Left renal cortex interstitium (tissue), 4 donors: ENCODE measurements at regions not wholly inside any gene's neighbourhood (a gene's known extent, or its start where the extent isn't known, plus 50 kb on each side); places are given as distances from the start of the nearest gene placed in this dataset.
A peak's percentile ranks its signal among the peaks of the same experiment; 100 is the strongest.
"Not testable (repeated sequence)": the region's sequence is repeated elsewhere in the genome, so short reads cannot be mapped to it uniquely, and the experiment has no call there.

Source experiments
- DNase-seq, 4 donors: peaks; one replicate each; pipeline ENCODE4 v3.0.0-alpha.2; 2013; ENCODE audit warnings: low read depth in 4 of 4, low spot score in 2 of 4, missing footprints in 1 of 4

DNA sequence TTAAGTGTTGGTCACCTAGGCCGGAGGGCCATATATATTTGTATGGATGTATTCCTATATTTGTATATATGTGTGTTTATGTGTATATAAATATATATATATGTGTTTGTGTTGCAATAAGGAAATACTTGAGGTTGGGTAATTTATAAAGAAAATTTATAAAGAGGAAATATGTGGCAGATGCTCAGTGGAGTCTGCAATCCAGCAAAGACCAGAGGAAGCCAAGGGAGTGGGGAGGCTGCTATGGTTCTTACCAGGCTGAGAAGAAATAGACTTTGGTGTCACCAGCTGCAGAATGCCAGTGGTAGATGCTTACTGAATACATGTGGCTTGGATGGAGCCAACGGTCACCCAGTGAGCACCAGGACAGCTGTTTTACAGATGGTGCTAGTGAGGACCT is 97.4 kb upstream of the ELOVL5 start:
- no peak for DNase-seq

GRCh38 chr6:53441761-53442160 is 93.0 kb upstream of the ELOVL5 start:
- no peak for DNase-seq

DNA sequence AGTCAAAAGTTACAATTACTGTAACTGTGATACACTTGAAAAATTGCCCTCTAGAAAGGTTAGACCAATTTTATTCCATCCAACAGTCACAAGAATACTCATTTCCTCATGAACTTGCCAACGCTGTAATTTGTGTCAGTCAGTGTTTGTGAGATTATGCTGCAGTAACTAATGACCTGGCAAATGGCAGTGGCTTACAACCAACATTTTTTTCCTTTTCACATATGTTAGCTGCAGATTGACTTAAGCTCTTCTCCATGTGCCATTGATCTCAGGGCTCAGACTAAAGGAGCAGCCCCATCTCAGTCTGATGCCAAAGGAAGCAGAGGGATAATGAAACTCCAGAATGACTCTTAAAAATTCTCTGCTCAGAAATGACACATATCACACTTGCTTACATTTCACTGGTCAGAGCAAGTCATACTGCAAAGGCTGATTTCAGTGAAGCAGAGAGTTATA is 92.3 kb upstream of the ELOVL5 start:
- DNase-seq = no peak

GRCh38 chr6:53440336-53440945 is 91.7 kb upstream of the ELOVL5 start:
- no peak for DNase-seq

- DNase-seq = no peak
Observed at GRCh38 chr6:53439556-53439955, 90.8 kb upstream of the ELOVL5 start.

DNA sequence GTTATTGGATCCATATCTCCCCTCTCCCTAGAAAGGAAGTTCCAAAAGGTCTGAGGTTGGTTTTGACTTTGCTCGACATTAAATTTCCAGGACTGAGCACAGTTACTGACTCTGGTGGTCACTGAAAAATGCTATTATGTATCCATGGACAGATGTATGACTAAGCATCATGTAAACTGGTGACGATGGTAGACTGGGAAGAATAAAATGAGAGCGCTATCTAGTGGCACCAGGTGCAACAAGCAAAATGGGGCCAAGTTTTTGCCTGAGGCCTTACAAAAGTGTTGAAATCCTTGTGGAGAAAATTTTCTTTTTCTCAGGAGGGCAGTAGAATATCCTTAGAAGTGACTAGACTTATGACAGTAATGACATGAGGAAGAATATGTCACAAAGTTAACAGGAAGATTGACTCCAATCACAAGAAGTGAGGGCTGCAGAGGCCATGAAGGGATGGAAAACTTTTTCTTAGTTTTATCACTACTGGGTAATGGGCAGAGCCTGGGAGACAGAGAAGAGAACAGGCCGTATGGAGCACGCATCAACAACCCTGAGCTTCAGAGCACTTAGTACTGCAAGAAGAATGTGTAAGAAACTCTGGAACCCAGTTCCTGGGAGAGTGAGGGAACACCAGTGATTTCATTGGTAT is 88.9 kb upstream of the ELOVL5 start:
- peak in 1 of 4 donors; percentile 29 for DNase-seq

DNA sequence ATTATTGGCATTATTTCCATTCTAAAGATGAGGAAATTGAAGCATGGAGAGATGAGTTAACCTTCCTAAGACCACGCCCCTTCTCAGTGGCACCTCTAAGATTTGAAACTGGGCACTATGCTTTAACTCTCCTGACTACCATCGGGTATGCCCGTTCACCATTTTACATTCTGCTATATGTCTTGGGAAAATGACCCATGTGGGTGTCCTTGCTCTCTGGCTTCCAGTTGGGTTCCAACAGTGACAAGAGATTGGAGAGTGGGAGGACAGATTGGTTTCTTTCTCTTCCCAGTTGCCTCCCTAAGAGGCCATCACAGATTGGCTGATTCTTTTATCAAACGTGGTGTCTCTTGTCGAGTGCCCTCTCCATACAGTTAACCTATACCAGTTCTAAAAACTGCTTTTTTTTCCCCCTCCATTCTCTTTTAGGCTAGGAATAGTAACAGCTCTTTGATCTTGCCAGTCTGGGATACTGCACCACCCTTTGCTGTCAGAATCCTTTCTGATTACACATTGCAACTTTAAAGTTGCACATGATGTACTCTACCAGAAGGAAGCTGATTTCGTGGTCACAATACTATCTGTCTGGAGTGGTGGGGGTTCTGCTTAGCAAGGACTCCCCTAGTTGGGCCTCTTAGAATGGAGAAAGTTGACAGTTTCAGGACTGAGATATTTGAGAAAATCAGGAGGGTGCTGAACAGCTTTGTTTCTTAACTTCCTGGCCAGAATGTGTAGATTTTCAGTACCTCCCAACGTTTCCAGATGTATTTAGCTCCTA is 88.0 kb upstream of the ELOVL5 start:
- no peak for DNase-seq

GRCh38 chr6:53433951-53434285 is 85.2 kb upstream of the ELOVL5 start:
- DNase-seq = no peak

- DNase-seq = no peak
Observed at GRCh38 chr6:53433261-53433950, 84.7 kb upstream of the ELOVL5 start.

DNA sequence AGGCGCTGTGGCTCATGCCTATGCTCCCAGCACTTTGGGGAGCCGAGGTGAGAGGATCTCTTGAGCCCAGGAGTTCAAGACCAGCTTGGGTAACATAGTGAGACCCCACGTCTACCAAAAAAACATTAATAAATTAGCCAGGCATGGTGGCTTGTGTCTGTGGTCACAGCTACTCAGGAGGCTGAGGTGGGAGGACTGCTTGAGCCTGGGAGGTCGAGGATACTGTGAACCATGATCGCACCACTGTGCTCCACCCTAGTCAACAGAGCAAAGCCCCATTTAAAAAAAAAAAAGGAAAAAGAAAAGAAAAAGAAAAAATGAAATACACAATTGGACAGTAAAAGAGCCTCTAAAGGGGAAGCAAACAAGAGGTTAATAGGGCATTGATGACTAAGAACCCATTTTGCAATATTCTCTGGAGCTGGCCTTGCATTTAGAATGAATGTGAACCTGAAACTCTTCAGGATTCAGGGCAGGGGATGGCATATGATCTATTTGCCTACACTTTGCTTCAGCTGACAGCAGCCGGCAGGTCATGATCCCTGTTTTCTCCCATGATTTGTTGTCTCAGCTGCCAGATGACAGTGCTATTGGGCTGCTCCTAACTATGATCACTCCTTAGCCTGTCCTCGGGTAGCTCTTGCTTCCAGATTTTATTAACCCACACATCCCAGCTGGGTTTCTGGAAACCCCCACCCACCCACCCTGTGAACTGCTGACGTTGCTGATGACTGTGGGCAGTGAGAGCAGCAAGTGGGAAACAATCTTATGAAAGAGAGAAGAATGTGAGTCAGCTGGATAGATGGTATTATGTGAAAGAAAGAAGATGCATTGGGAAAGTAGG is 83.8 kb upstream of the ELOVL5 start:
- peak in 1 of 4 donors; percentile 28 for DNase-seq

GRCh38 chr6:53431704-53432103 is 83.0 kb upstream of the ELOVL5 start:
- DNase-seq = no peak

DNA sequence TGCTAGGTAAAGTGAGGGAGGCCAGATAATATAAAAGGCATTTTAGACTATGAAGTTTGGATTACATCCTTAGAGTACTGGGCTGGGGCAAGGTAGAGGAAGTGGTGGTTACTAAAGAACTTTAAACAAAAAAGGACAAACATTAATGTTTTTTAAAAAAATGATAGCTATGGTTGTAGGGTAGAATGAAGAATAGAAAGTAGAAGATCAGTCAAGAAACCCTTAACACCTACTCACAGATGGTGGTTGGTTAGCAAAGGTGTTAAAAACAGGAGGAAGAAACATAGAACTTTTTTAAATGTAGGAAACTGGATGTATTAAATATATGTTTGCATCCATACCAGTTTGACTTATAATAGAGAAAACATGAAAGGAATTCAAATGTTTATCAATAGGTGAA is 80.7 kb upstream of the ELOVL5 start:
- DNase-seq = no peak

- no peak for DNase-seq
Observed at GRCh38 chr6:53428886-53429285, 80.1 kb upstream of the ELOVL5 start.

GRCh38 chr6:53426667-53427270 is 78.0 kb upstream of the ELOVL5 start:
- DNase-seq = no peak

GRCh38 chr6:53426117-53426516 is 77.4 kb upstream of the ELOVL5 start:
- DNase-seq = no peak

- no peak for DNase-seq
Observed at GRCh38 chr6:53424976-53425718, 76.4 kb upstream of the ELOVL5 start.

DNA sequence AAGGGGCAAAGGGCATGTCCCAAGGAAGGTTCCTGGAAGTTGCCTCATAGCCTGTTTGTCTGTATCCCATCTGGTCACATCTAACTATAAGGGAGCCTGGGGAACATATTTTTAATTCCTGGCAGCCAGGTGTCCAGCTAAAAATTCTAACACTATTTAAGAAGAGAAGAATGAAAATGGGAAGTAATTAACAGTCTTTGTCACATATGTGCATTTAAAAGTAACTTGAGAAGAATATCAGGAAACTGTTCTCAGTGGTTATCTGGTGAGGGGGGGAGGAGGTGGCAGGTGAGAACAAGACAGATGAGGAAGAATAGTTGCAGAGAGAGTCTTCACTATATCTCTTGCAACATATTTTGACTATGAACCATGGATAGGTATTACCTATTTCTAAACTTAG is 75.5 kb upstream of the ELOVL5 start:
- DNase-seq = no peak

DNA sequence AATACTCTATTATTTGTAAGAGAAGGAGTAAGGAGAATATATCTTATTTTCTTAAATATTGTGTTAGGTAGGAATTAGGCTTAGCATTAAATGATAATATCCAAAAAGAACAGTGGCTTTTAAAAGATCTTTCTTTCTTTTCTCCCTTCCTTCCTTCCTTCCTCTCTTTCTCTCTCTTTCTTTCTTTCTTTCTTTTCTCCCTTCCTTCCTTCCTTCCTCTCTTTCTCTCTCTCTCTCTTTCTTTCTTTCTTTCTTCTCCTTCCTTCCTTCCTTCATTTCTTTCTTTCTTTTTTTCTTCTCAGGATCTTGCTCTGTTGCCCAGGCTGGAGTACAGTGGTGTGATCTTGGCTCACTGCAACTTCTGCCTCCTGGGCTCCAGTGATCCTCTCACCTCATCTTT is 74.8 kb upstream of the ELOVL5 start:
- DNase-seq = not testable (repeated sequence)

- DNase-seq = no peak
Observed at GRCh38 chr6:53419026-53419425, 70.3 kb upstream of the ELOVL5 start.
